ENCODE measurements at regions not wholly inside any gene's neighbourhood (a gene's known extent, or its start where the extent isn't known, plus 50 kb on each side); places are given as distances from the start of the nearest gene placed in this dataset.

- no peak for DNase-seq (ENCODE audit: low read depth)
These were observed 712.5 kb downstream of the BRD1 start for GRCh38 chr22:49115197-49115596.

- DNase-seq (ENCODE audit: low read depth): no peak
These were observed 713.9 kb downstream of the BRD1 start for GRCh38 chr22:49113758-49114157.

GRCh38 chr22:49112661-49113626 lies 714.7 kb downstream of the BRD1 start:
- DNase-seq (ENCODE audit: low read depth): no peak

- no peak for DNase-seq (ENCODE audit: low read depth)
These were observed 715.5 kb downstream of the BRD1 start for GRCh38 chr22:49112176-49112575.

GRCh38 chr22:49111085-49111484 lies 716.6 kb downstream of the BRD1 start:
- no peak for DNase-seq (ENCODE audit: low read depth)

GRCh38 chr22:49108636-49109315 lies 718.9 kb downstream of the BRD1 start:
- no peak for DNase-seq (ENCODE audit: low read depth)

GRCh38 chr22:49107961-49108530 lies 719.6 kb downstream of the BRD1 start:
- DNase-seq (ENCODE audit: low read depth): no peak

- no peak for DNase-seq (ENCODE audit: low read depth)
These were observed 720.1 kb downstream of the BRD1 start for GRCh38 chr22:49107561-49107960.

GRCh38 chr22:49106842-49107152 lies 720.9 kb downstream of the BRD1 start:
- no peak for DNase-seq (ENCODE audit: low read depth)

- no peak for DNase-seq (ENCODE audit: low read depth)
These were observed 721.4 kb downstream of the BRD1 start for GRCh38 chr22:49106096-49106841.

- DNase-seq (ENCODE audit: low read depth): no peak
These were observed 723.2 kb downstream of the BRD1 start for GRCh38 chr22:49104434-49104833.

- no peak for DNase-seq (ENCODE audit: low read depth)
These were observed 724.2 kb downstream of the BRD1 start for GRCh38 chr22:49103314-49104059.

- no peak for DNase-seq (ENCODE audit: low read depth)
These were observed 725.3 kb downstream of the BRD1 start for GRCh38 chr22:49102367-49102766.

GRCh38 chr22:49101873-49102272 lies 725.8 kb downstream of the BRD1 start:
- DNase-seq (ENCODE audit: low read depth): no peak

- DNase-seq (ENCODE audit: low read depth): no peak
These were observed 726.4 kb downstream of the BRD1 start for GRCh38 chr22:49101225-49101624.

- DNase-seq (ENCODE audit: low read depth): no peak
These were observed 726.9 kb downstream of the BRD1 start for GRCh38 chr22:49100773-49101172.

GRCh38 chr22:49100316-49100715 lies 727.4 kb downstream of the BRD1 start:
- no peak for DNase-seq (ENCODE audit: low read depth)

- peak; percentile 96 for DNase-seq (ENCODE audit: low read depth)
These were observed 728.1 kb downstream of the BRD1 start for GRCh38 chr22:49099496-49100124.

- DNase-seq (ENCODE audit: low read depth): no peak
These were observed 728.6 kb downstream of the BRD1 start for GRCh38 chr22:49099089-49099488.

GRCh38 chr22:49097966-49098365 lies 729.7 kb downstream of the BRD1 start:
- DNase-seq (ENCODE audit: low read depth): peak; percentile 70
